CD4-positive, alpha-beta T cell (primary cell): ENCODE measurements at regions not wholly inside any gene's neighbourhood (a gene's known extent, or its start where the extent isn't known, plus 50 kb on each side); places are given as distances from the start of the nearest gene placed in this dataset.

Experiments
- ATAC-seq: fragments of 200-7000 bp; cut with Tn5 transposase; one replicate; pipeline ENCODE4 v1.10.0; 2022; ENCODE audit warnings: mild to moderate bottlenecking; ENCODE audit not compliant: poor library complexity
- CTCF ChIA-PET: fragments of 350-600 bp; sonication (Branson Sonifier 250); formaldehyde crosslinking; loops from one replicate; lab custom pipeline; 2021; ENCODE audit warnings: antibody characterized with exemption, inconsistent platforms; lab: Charles Lee
- POLR2A ChIA-PET: fragments of 350-600 bp; sonication (Branson Sonifier 250); formaldehyde crosslinking; loops from one replicate; lab custom pipeline; 2021; ENCODE audit warnings: antibody characterized with exemption, inconsistent platforms; lab: Charles Lee
- DNase-seq, 14 experiments: peaks; one replicate each; pipeline ENCODE4 v3.0.0-alpha.2; 2013 to 2020; ENCODE audit warnings: mixed read lengths in 2 of 14
- H3K27ac ChIP-seq, 2 donors: one replicate each; pipeline versions ENCODE4 v1.5.1 to v1.7.0; 2013; ENCODE audit warnings: low read length in 2 of 2, low read depth in 1 of 2, mild to moderate bottlenecking in 1 of 2
- H3K27me3 ChIP-seq, 2 experiments: 1 replicate in 1 of 2; 2 replicates in 1 of 2; pipeline versions ENCODE4 v1.6.1 to v1.7.0; 2013; ENCODE audit warnings: low read length in 2 of 2, control low read depth in 1 of 2, mild to moderate bottlenecking in 1 of 2, moderate library complexity in 1 of 2; ENCODE audit not compliant: insufficient read depth in 2 of 2, control insufficient read depth in 1 of 2
- H3K36me3 ChIP-seq: one replicate; pipeline ENCODE4 v1.6.1; 2013; ENCODE audit warnings: low read length, control low read depth; ENCODE audit not compliant: insufficient read depth
- H3K4me1 ChIP-seq: one replicate; pipeline ENCODE4 v1.6.1; 2013; ENCODE audit warnings: low read length, control low read depth; ENCODE audit not compliant: insufficient read depth
- H3K4me3 ChIP-seq: one replicate; pipeline ENCODE4 v1.5.1; 2013; ENCODE audit warnings: mild to moderate bottlenecking, low read length, moderate library complexity
- H3K9me3 ChIP-seq, 2 experiments: 1 replicate in 1 of 2; 2 replicates in 1 of 2; pipeline versions ENCODE4 v1.6.1 to v1.7.0; 2013; ENCODE audit warnings: low read length in 2 of 2, mild to moderate bottlenecking in 2 of 2, control low read depth in 1 of 2, moderate library complexity in 1 of 2; ENCODE audit not compliant: control insufficient read depth in 1 of 2, insufficient read depth in 1 of 2
- H3K27ac Mint-ChIP-seq: one replicate; pipeline ENCODE4 v1.8.0; 2020; ENCODE audit warnings: mixed read lengths
- H3K27me3 Mint-ChIP-seq: one replicate; pipeline ENCODE4 v1.8.0; 2021; ENCODE audit warnings: mixed read lengths
- H3K36me3 Mint-ChIP-seq: one replicate; pipeline ENCODE4 v1.8.0; 2021; ENCODE audit warnings: low read depth, mixed read lengths
- H3K4me1 Mint-ChIP-seq: one replicate; pipeline ENCODE4 v1.8.0; 2021; ENCODE audit warnings: low read depth, mixed read lengths
- H3K4me3 Mint-ChIP-seq: one replicate; pipeline ENCODE4 v1.8.0; 2020; ENCODE audit warnings: mild to moderate bottlenecking, mixed read lengths
- H3K9me3 Mint-ChIP-seq: one replicate; pipeline ENCODE4 v1.8.0; 2020; ENCODE audit warnings: mixed read lengths
- CTCF ChIP-seq: fragments of 200-600 bp; IDR thresholded peaks from one replicate; pipeline ENCODE4 v1.8.0; 2022; ENCODE audit warnings: antibody characterized with exemption, mild to moderate bottlenecking
- intact Hi-C, 2 experiments: fragments of 100-400 bp; cut with DNase I in 1 of 2; cut with micrococcal nuclease in 1 of 2; formaldehyde crosslinking; loops; one replicate each; pipeline versions ENCODE4 v1.15.1 to v1.9.0; 2023 to 2025; cut with DNase I, micrococcal nuclease

- ATAC-seq, result no peak
Measured at GRCh38 chr21:17191346-17191993, 321.4 kb upstream of the CXADR start.

GRCh38 chr21:17195351-17195750 lies 317.5 kb upstream of the CXADR start:
- Mint-ChIP-seq H3K4me3 (no peak overlapping the region), H3K27me3 (no peaks in the 10 kb centered on the region), H3K4me1 (no peaks in the 10 kb centered on the region), H3K9me3 (peaks cover 17% of the 10 kb centered on the region), H3K36me3 (no peaks in the 10 kb centered on the region), H3K27ac (no peak overlapping the region)
- TF ChIP-seq CTCF, result no peak
- H3K27ac ChIP-seq, result no peak overlapping the region
- intact Hi-C loops, result no loop called here
- H3K4me1 ChIP-seq, result no peaks in the 10 kb centered on the region
- ATAC-seq (no peak), DNase-seq (no peak)
- H3K27me3 ChIP-seq, result no peaks in the 10 kb centered on the region
- POLR2A ChIA-PET, result no interaction called here
- CTCF ChIA-PET, result no interaction called here
- H3K36me3 ChIP-seq, result no peaks in the 10 kb centered on the region
- no peak overlapping the region for H3K4me3 ChIP-seq
- peaks cover 0 to 7% of the 10 kb centered on the region in 2 experiments for H3K9me3 ChIP-seq

More at GRCh38 chr21:17191346-17191993, 321.4 kb upstream of the CXADR start:
- H3K27me3 ChIP-seq, result no peaks in the 10 kb centered on the region
- no peaks in the 10 kb centered on the region for H3K4me1 Mint-ChIP-seq
- H3K9me3 ChIP-seq, result peaks cover 0 to 7% of the 10 kb centered on the region in 2 experiments
- no peak for DNase-seq
- H3K27ac Mint-ChIP-seq, result no peak overlapping the region
- TF ChIP-seq CTCF, result no peak
- H3K36me3 ChIP-seq, result no peaks in the 10 kb centered on the region
- ChIA-PET POLR2A (no interaction called here), CTCF (no interaction called here)
- H3K4me1 ChIP-seq, result no peaks in the 10 kb centered on the region
- no peak overlapping the region for H3K27ac ChIP-seq
- H3K36me3 Mint-ChIP-seq, result no peaks in the 10 kb centered on the region
- no peaks in the 10 kb centered on the region for H3K27me3 Mint-ChIP-seq
- intact Hi-C loops, result no loop called here
- H3K4me3 Mint-ChIP-seq, result no peak overlapping the region
- H3K9me3 Mint-ChIP-seq, result peaks cover 26% of the 10 kb centered on the region
- no peak overlapping the region for H3K4me3 ChIP-seq

DNA sequence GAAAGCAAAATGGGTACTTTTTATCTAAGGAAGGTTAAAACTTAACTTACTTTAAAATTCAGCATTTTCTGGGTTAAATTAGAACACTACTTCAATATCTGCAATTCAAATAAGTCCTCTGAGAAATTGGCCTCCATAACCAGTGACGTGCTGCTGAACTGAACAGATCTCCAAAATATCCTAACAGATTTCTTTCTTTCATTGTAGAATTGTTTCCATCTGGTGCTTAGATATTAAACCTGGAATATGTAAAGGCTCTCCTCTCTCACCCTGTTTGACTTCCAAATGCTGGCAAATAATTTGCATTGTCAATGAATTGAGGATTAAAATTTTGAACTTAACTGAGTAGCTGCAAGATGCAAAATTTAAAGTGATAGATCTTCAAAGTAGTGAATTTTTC lies 316.9 kb upstream of the CXADR start:
- ATAC-seq, result no peak
- ChIA-PET POLR2A (no interaction called here), CTCF (no interaction called here)
- no peak overlapping the region for H3K27ac ChIP-seq
- intact Hi-C loops, result no loop called here
- TF ChIP-seq CTCF, result no peak
- no peak overlapping the region for H3K4me3 ChIP-seq
- no peaks in the 10 kb centered on the region for H3K4me1 ChIP-seq
- Mint-ChIP-seq H3K27me3 (no peaks in the 10 kb centered on the region), H3K4me1 (no peaks in the 10 kb centered on the region), H3K36me3 (no peaks in the 10 kb centered on the region), H3K4me3 (no peak overlapping the region), H3K9me3 (peaks cover 14% of the 10 kb centered on the region), H3K27ac (no peak overlapping the region)
- H3K36me3 ChIP-seq, result no peaks in the 10 kb centered on the region
- DNase-seq, result no peak
- peaks cover 0 to 7% of the 10 kb centered on the region in 2 experiments for H3K9me3 ChIP-seq
- H3K27me3 ChIP-seq, result no peaks in the 10 kb centered on the region
